Rectal smooth muscle tissue (tissue), 1 donor: ENCODE measurements at regions not wholly inside any gene's neighbourhood (a gene's known extent, or its start where the extent isn't known, plus 50 kb on each side); places are given as distances from the start of the nearest gene placed in this dataset.

Source experiments
- H3K27ac ChIP-seq: one replicate; pipeline ENCODE4 v1.7.0; 2013; ENCODE audit warnings: low read depth, low read length, inconsistent platforms
- H3K27me3 ChIP-seq: one replicate; pipeline ENCODE4 v1.7.0; 2013; ENCODE audit warnings: low read length; ENCODE audit not compliant: control insufficient read depth, insufficient read depth
- H3K36me3 ChIP-seq: one replicate; pipeline ENCODE4 v1.7.0; 2013; ENCODE audit warnings: low read length; ENCODE audit not compliant: control insufficient read depth, insufficient read depth
- H3K4me1 ChIP-seq: one replicate; pipeline ENCODE4 v1.7.0; 2013; ENCODE audit warnings: low read length; ENCODE audit not compliant: control insufficient read depth, insufficient read depth
- H3K4me3 ChIP-seq: one replicate; pipeline ENCODE4 v1.7.0; 2013; ENCODE audit warnings: low read length
- H3K9ac ChIP-seq: one replicate; pipeline ENCODE4 v1.7.0; 2013; ENCODE audit warnings: low read length

DNA sequence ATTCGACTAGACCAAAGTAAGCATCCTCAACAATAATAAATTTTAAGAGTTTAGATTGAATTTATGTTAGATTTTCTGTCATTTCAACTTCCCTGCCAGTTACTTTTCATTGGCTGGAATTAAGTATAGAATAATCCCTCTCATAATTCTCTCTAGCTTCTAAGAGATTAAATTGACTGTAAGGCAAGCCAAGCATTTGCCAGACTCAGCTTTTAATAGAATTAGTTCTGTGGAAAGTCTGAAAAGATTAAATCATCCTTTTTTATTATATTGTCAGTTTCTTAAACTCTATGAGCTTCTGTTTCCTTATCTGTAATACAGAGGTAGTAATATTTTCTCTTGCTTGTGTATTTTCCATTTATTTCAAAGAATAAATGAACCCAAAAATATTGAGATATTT lies 77.9 kb upstream of the ZNF804A start:
- H3K9ac ChIP-seq, result no peak overlapping the region
- no peaks in the 10 kb centered on the region for H3K27me3 ChIP-seq
- H3K4me3 ChIP-seq, result no peak overlapping the region
- no peaks in the 10 kb centered on the region for H3K4me1 ChIP-seq
- no peaks in the 10 kb centered on the region for H3K36me3 ChIP-seq
- no peak overlapping the region for H3K27ac ChIP-seq

DNA sequence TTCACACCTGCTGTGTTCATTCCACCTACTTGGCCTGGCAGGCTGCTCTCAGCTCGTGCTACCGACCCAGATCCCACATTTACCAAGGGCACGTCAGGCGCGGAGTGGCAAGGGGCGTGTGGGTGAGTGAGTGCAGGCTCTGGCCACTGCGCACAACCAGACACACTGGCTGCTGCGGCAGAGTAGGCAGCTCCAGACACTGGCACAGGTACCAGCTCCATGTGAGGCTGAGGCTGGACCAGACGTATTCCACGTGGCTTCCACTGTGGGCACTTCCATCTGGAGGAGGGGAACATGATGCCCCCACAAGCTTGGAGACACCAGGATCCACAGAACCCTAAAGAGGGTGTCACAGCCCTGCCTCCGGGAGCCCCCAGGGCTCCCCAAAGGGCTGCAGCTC lies 74.6 kb upstream of the ZNF804A start:
- H3K4me3 ChIP-seq, result no peak overlapping the region

DNA sequence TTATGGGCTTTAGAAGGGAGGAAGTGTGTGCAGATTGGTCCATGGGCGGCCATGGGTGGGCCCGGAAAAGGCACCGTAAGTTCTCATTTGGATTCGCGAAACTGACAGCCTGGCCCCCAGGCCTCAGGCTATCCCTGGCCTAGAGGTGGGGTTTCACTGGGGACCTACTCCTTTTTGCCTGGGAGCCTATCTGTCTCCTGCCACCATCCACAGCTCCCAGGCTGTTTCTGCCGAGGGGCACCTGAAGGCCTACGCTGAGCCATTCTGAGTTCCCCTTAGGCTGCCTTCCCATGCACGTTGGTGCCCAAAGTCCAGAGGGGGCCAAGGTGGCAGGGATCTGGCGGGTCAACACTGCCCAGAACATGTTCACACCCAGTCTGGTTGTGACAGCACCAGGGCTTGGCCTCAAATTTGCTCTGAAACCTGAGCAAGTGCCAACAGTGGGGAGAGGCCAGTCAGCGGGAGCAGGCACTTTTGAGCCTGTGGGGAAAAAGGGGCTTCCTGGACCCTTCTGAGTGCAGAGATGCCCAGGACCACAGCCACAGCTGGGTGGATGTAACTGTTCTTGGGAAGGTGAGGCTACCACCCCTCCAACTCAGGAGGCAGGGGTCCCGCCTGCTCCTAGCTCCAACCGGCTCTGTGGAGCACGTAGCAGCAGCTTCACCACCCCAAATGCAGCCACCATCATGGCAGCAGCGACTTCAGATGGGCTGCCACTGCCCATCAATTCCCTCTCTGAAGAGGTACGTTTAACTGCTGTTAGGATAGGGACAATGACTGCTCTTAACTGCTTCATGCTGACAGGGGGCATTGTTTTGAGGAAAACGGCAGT lies 73.6 kb upstream of the ZNF804A start:
- Histone ChIP-seq H3K9ac (no peak overlapping the region), H3K27ac (no peak overlapping the region), H3K4me3 (no peak overlapping the region), H3K27me3 (no peaks in the 10 kb centered on the region), H3K4me1 (no peaks in the 10 kb centered on the region), H3K36me3 (no peaks in the 10 kb centered on the region)

More for the DNA sequence above, 74.6 kb upstream of the ZNF804A start:
- no peak overlapping the region for H3K27ac ChIP-seq
- no peaks in the 10 kb centered on the region for H3K27me3 ChIP-seq
- no peak overlapping the region for H3K9ac ChIP-seq
- H3K36me3 ChIP-seq, result no peaks in the 10 kb centered on the region
- no peaks in the 10 kb centered on the region for H3K4me1 ChIP-seq

- H3K27me3 ChIP-seq, result no peaks in the 10 kb centered on the region
- no peak overlapping the region for H3K27ac ChIP-seq
- H3K4me3 ChIP-seq, result no peak overlapping the region
- H3K4me1 ChIP-seq, result no peaks in the 10 kb centered on the region
- no peaks in the 10 kb centered on the region for H3K36me3 ChIP-seq
- H3K9ac ChIP-seq, result no peak overlapping the region
These were observed 71.3 kb upstream of the ZNF804A start for GRCh38 chr2:184527058-184527457.

- H3K4me3 ChIP-seq, result no peak overlapping the region
- H3K36me3 ChIP-seq, result no peaks in the 10 kb centered on the region
- H3K27ac ChIP-seq, result no peak overlapping the region
- H3K9ac ChIP-seq, result no peak overlapping the region
- no peaks in the 10 kb centered on the region for H3K4me1 ChIP-seq
- H3K27me3 ChIP-seq, result no peaks in the 10 kb centered on the region
These were observed 70.2 kb upstream of the ZNF804A start for GRCh38 chr2:184528119-184528518.

- Histone ChIP-seq H3K4me1 (no peaks in the 10 kb centered on the region), H3K27me3 (no peaks in the 10 kb centered on the region), H3K9ac (no peak overlapping the region), H3K4me3 (no peak overlapping the region), H3K36me3 (no peaks in the 10 kb centered on the region), H3K27ac (no peak overlapping the region)
These were observed 68.1 kb upstream of the ZNF804A start for GRCh38 chr2:184530239-184530638.

DNA sequence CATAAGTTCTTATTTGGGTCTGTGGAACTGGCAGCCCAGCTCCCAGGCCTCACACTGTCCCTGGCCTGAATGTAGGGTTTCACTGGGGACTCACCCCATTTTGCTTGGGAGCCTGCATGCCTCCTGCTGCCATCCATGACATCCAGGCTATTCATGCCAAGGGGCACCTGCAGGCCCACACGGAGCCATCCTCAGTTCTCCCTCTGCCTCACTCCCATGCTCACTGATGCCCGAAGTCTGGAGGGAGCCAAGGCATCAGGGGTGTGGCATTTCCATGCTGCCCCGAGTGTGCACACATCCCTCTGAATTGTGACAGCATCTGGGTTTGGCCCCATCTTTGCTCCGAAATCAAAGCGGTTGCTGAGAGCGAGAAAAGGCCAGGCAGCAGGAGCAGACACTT lies 67.4 kb upstream of the ZNF804A start:
- H3K27ac ChIP-seq, result no peak overlapping the region
- no peak overlapping the region for H3K9ac ChIP-seq

GRCh38 chr2:184532551-184532950 lies 65.8 kb upstream of the ZNF804A start:
- Histone ChIP-seq H3K27me3 (no peaks in the 10 kb centered on the region), H3K4me3 (no peak overlapping the region), H3K36me3 (no peaks in the 10 kb centered on the region), H3K27ac (no peak overlapping the region), H3K4me1 (no peaks in the 10 kb centered on the region), H3K9ac (no peak overlapping the region)

More for the DNA sequence above, 67.4 kb upstream of the ZNF804A start:
- Histone ChIP-seq H3K36me3 (no peaks in the 10 kb centered on the region), H3K27me3 (no peaks in the 10 kb centered on the region), H3K4me3 (no peak overlapping the region), H3K4me1 (no peaks in the 10 kb centered on the region)

DNA sequence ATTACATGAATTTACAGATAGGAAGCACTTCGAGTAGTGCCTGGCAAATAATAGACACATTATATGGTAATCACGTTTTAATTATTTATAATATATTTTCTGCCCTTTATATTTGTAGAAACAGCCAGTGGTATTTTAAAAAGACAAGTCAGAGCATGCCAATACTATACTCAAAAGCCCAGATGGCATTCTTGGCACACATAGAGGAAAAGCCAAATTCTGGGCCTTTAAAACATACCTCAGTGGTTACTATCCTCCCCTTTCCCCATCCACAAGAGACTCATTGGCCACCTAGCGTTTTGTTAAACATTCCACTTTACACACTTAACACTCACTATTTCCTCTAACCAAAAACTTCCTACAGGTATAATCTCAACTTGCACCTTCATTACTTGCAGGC lies 63.3 kb upstream of the ZNF804A start:
- no peak overlapping the region for H3K4me3 ChIP-seq
- no peak overlapping the region for H3K27ac ChIP-seq
- H3K4me1 ChIP-seq, result no peaks in the 10 kb centered on the region
- no peaks in the 10 kb centered on the region for H3K27me3 ChIP-seq
- no peaks in the 10 kb centered on the region for H3K36me3 ChIP-seq
- H3K9ac ChIP-seq, result no peak overlapping the region

- Histone ChIP-seq H3K27me3 (no peaks in the 10 kb centered on the region), H3K4me3 (no peak overlapping the region), H3K4me1 (no peaks in the 10 kb centered on the region), H3K36me3 (no peaks in the 10 kb centered on the region), H3K9ac (no peak overlapping the region), H3K27ac (no peak overlapping the region)
These were observed 58.0 kb upstream of the ZNF804A start for GRCh38 chr2:184540246-184540789.

GRCh38 chr2:184541591-184541990 lies 56.7 kb upstream of the ZNF804A start:
- Histone ChIP-seq H3K9ac (no peak overlapping the region), H3K36me3 (no peaks in the 10 kb centered on the region), H3K27ac (no peak overlapping the region), H3K4me1 (no peaks in the 10 kb centered on the region), H3K27me3 (no peaks in the 10 kb centered on the region), H3K4me3 (no peak overlapping the region)

DNA sequence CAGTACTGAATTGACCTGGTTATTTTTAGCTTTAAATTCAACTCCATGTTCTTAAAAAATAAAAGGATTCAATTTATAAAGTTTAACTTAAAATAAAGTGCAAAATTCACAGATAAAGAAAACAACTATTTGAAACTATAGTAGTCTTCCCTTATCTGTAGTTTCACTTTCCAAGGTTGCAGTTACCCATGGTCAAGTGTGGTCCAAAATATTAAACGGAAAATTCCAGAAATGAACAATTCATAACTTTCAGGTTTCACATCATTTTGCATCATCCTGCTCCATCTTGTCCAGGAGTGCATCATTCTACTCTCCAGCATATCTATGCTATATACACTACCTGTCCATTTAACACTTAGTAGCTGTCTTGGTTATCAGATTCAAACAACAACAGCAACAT lies 54.5 kb upstream of the ZNF804A start:
- Histone ChIP-seq H3K27me3 (no peaks in the 10 kb centered on the region), H3K36me3 (no peaks in the 10 kb centered on the region), H3K4me3 (no peak overlapping the region), H3K4me1 (no peaks in the 10 kb centered on the region), H3K9ac (no peak overlapping the region), H3K27ac (no peak overlapping the region)
